ENCODE measurements at regions not wholly inside any gene's neighbourhood (a gene's known extent, or its start where the extent isn't known, plus 50 kb on each side); places are given as distances from the start of the nearest gene placed in this dataset.

GRCh38 chr16:35687781-35688180 is 2228.4 kb downstream of the TP53TG3F start:
- Histone ChIP-seq H3K4me1 (ENCODE audit: control insufficient read depth, insufficient read depth, low read length) (no peaks in the 10 kb centered on the region), H3K36me3 (ENCODE audit: control insufficient read depth in 2 of 2, insufficient read depth in 1 of 2, low read length in 2 of 2) (no peaks in the 10 kb centered on the region), H3K27ac (ENCODE audit: extremely low read depth, low read depth, low read length) (no peak overlapping the region), H3K4me3 (ENCODE audit: low read depth, low read length) (no peak overlapping the region), H3K9me3 (ENCODE audit: control insufficient read depth, insufficient read depth, low read depth, low read length) (no peaks in the 10 kb centered on the region)
- CTCF ChIA-PET, result no interaction called here
- POLR2A ChIA-PET, result no interaction called here
- TF ChIP-seq ZBTB6 (tag by site-specific recombination; IDR thresholded peaks at IDR 0.05), result no peak
- no peak for TF ChIP-seq ZNF221 (tag by site-specific recombination; IDR thresholded peaks at IDR 0.05; ENCODE audit: borderline replicate concordance)
- TF ChIP-seq ZNF211 (tag by site-specific recombination; IDR thresholded peaks at IDR 0.05; ENCODE audit: low read depth), result no peak
- TF ChIP-seq GLI2 (tag by site-specific recombination; IDR thresholded peaks at IDR 0.05; ENCODE audit: borderline replicate concordance, low read depth), result no peak
- no peak for TF ChIP-seq ZNF426 (tag by site-specific recombination; IDR thresholded peaks at IDR 0.05)
- TF ChIP-seq ZNF501 (tag by site-specific recombination; IDR thresholded peaks at IDR 0.05), result no peak
- TF ChIP-seq ZNF19 (tag by site-specific recombination; IDR thresholded peaks at IDR 0.05; ENCODE audit: low read depth), result no peak

- ChIA-PET POLR2A (no interaction called here), CTCF (no interaction called here)
- no peak for TF ChIP-seq ZNF549 (tag by site-specific recombination; IDR thresholded peaks at IDR 0.05)
- no peak for TF ChIP-seq ZNF324 (tag by site-specific recombination; IDR thresholded peaks at IDR 0.05)
- TF ChIP-seq, protein P1, sequence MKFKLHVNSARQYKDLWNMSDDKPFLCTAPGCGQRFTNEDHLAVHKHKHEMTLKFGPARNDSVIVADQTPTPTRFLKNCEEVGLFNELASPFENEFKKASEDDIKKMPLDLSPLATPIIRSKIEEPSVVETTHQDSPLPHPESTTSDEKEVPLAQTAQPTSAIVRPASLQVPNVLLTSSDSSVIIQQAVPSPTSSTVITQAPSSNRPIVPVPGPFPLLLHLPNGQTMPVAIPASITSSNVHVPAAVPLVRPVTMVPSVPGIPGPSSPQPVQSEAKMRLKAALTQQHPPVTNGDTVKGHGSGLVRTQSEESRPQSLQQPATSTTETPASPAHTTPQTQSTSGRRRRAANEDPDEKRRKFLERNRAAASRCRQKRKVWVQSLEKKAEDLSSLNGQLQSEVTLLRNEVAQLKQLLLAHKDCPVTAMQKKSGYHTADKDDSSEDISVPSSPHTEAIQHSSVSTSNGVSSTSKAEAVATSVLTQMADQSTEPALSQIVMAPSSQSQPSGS (tag by site-specific recombination; IDR thresholded peaks at IDR 0.05; ENCODE audit: low read depth), result no peak
- no peak for TF ChIP-seq ZNF175 (tag by site-specific recombination; IDR thresholded peaks at IDR 0.05)
- no peak for TF ChIP-seq ZNF426 (tag by site-specific recombination; IDR thresholded peaks at IDR 0.05)
- TF ChIP-seq ZSCAN23 (tag by site-specific recombination; IDR thresholded peaks at IDR 0.05), result no peak
- TF ChIP-seq ZNF140 (tag by site-specific recombination; IDR thresholded peaks at IDR 0.05), result no peak
- no peak for TF ChIP-seq ZNF560 (tag by site-specific recombination; IDR thresholded peaks at IDR 0.05; ENCODE audit: borderline replicate concordance)
- no peak for TF ChIP-seq ZNF404 (tag by site-specific recombination; IDR thresholded peaks at IDR 0.05)
- TF ChIP-seq ZNF114 (tag by site-specific recombination; IDR thresholded peaks at IDR 0.05), result no peak
- TF ChIP-seq EGR2 (tag by site-specific recombination; IDR thresholded peaks at IDR 0.05; ENCODE audit: low read depth), result no peak
- no peak for TF ChIP-seq ZNF585B (tag by site-specific recombination; IDR thresholded peaks at IDR 0.05)
- TF ChIP-seq ZNF660 (tag by site-specific recombination; IDR thresholded peaks at IDR 0.05), result no peak
- TF ChIP-seq BCL11A (tag by site-specific recombination; IDR thresholded peaks at IDR 0.05; ENCODE audit: low read depth), result no peak
- TF ChIP-seq ZXDB (tag by site-specific recombination; IDR thresholded peaks at IDR 0.05), result no peak
- TF ChIP-seq, protein P2, sequence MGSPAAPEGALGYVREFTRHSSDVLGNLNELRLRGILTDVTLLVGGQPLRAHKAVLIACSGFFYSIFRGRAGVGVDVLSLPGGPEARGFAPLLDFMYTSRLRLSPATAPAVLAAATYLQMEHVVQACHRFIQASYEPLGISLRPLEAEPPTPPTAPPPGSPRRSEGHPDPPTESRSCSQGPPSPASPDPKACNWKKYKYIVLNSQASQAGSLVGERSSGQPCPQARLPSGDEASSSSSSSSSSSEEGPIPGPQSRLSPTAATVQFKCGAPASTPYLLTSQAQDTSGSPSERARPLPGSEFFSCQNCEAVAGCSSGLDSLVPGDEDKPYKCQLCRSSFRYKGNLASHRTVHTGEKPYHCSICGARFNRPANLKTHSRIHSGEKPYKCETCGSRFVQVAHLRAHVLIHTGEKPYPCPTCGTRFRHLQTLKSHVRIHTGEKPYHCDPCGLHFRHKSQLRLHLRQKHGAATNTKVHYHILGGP (tag by site-specific recombination; IDR thresholded peaks at IDR 0.05), result no peak
- no peak for TF ChIP-seq ZNF10 (tag by site-specific recombination; IDR thresholded peaks at IDR 0.05)
- no peak for TF ChIP-seq PRDM1 (tag by site-specific recombination; IDR thresholded peaks at IDR 0.05)
- TF ChIP-seq ZNF521 (tag by site-specific recombination; IDR thresholded peaks at IDR 0.05), result no peak
- Histone ChIP-seq H3K36me3 (ENCODE audit: control insufficient read depth in 2 of 2, insufficient read depth in 1 of 2, low read length in 2 of 2) (no peaks in the 10 kb centered on the region), H3K4me3 (ENCODE audit: low read depth, low read length) (no peak overlapping the region), H3K9me3 (ENCODE audit: control insufficient read depth, insufficient read depth, low read depth, low read length) (no peaks in the 10 kb centered on the region), H3K27ac (ENCODE audit: extremely low read depth, low read depth, low read length) (no peak overlapping the region), H3K4me1 (ENCODE audit: control insufficient read depth, insufficient read depth, low read length) (no peaks in the 10 kb centered on the region)
These were observed 2230.4 kb downstream of the TP53TG3F start for GRCh38 chr16:35689764-35690163.
